ENCODE measurements at regions not wholly inside any gene's neighbourhood (a gene's known extent, or its start where the extent isn't known, plus 50 kb on each side); places are given as distances from the start of the nearest gene placed in this dataset.
A peak's percentile ranks its signal among the peaks of the same experiment; 100 is the strongest.

GRCh38 chr3:66797889-66798560 is 200.1 kb upstream of the KBTBD8 start:
- peak in 1 of 2 donors; percentile 31 for DNase-seq (ENCODE audit: low spot score in 2 of 2)
- FAIRE-seq, result no peak

GRCh38 chr3:66800941-66801545 is 197.1 kb upstream of the KBTBD8 start:
- no peak for FAIRE-seq
- no peak for DNase-seq (ENCODE audit: low spot score in 2 of 2)

- FAIRE-seq, result no peak
- DNase-seq (ENCODE audit: low spot score in 2 of 2), result no peak
These were observed 194.9 kb upstream of the KBTBD8 start for GRCh38 chr3:66803206-66803605.

GRCh38 chr3:66803721-66804695 is 194.1 kb upstream of the KBTBD8 start:
- DNase-seq (ENCODE audit: low spot score in 2 of 2), result no peak
- FAIRE-seq, result no peak

- FAIRE-seq (no peak), DNase-seq (ENCODE audit: low spot score in 2 of 2) (no peak)
These were observed 189.1 kb upstream of the KBTBD8 start for GRCh38 chr3:66808891-66809594.

GRCh38 chr3:66809595-66809958 is 188.5 kb upstream of the KBTBD8 start:
- DNase-seq (ENCODE audit: low spot score in 2 of 2) (no peak), FAIRE-seq (no peak)

GRCh38 chr3:66812136-66812535 is 186.0 kb upstream of the KBTBD8 start:
- FAIRE-seq, result no peak

GRCh38 chr3:66812741-66813140 is 185.4 kb upstream of the KBTBD8 start:
- FAIRE-seq, result no peak
- DNase-seq (ENCODE audit: low spot score in 2 of 2), result no peak

More at GRCh38 chr3:66812136-66812535, 186.0 kb upstream of the KBTBD8 start:
- no peak for DNase-seq (ENCODE audit: low spot score in 2 of 2)

GRCh38 chr3:66816090-66816761 is 181.9 kb upstream of the KBTBD8 start:
- FAIRE-seq (peak; percentile 65), DNase-seq (ENCODE audit: low spot score in 2 of 2) (peak in 1 of 2 donors; percentile 38)

- DNase-seq (ENCODE audit: low spot score in 2 of 2), result no peak
- no peak for FAIRE-seq
These were observed 180.1 kb upstream of the KBTBD8 start for GRCh38 chr3:66817951-66818557.

- peak; percentile 66 for FAIRE-seq
- DNase-seq (ENCODE audit: low spot score in 2 of 2), result peak; percentile 15 to 30
These were observed 178.1 kb upstream of the KBTBD8 start for GRCh38 chr3:66819993-66820501.

GRCh38 chr3:66822186-66823008 is 175.7 kb upstream of the KBTBD8 start:
- peak in 1 of 2 donors; percentile 5 for DNase-seq (ENCODE audit: low spot score in 2 of 2)
- FAIRE-seq, result no peak

- DNase-seq (ENCODE audit: low spot score in 2 of 2) (no peak), FAIRE-seq (no peak)
These were observed 175.1 kb upstream of the KBTBD8 start for GRCh38 chr3:66823009-66823397.

- FAIRE-seq, result no peak
- no peak for DNase-seq (ENCODE audit: low spot score in 2 of 2)
These were observed 174.6 kb upstream of the KBTBD8 start for GRCh38 chr3:66823532-66823931.

GRCh38 chr3:66825375-66825774 is 172.7 kb upstream of the KBTBD8 start:
- DNase-seq (ENCODE audit: low spot score in 2 of 2) (no peak), FAIRE-seq (no peak)

- FAIRE-seq (no peak), DNase-seq (ENCODE audit: low spot score in 2 of 2) (no peak)
These were observed 170.4 kb upstream of the KBTBD8 start for GRCh38 chr3:66827726-66828125.

- no peak for DNase-seq (ENCODE audit: low spot score in 2 of 2)
- FAIRE-seq, result no peak
These were observed 169.8 kb upstream of the KBTBD8 start for GRCh38 chr3:66828303-66828702.

GRCh38 chr3:66830301-66830700 is 167.8 kb upstream of the KBTBD8 start:
- no peak for FAIRE-seq
- DNase-seq (ENCODE audit: low spot score in 2 of 2), result no peak

- no peak for DNase-seq (ENCODE audit: low spot score in 2 of 2)
- FAIRE-seq, result no peak
These were observed 166.2 kb upstream of the KBTBD8 start for GRCh38 chr3:66831931-66832330.
